Inferior parietal cortex (tissue), 1 donor: ENCODE measurements at regions not wholly inside any gene's neighbourhood (a gene's known extent, or its start where the extent isn't known, plus 50 kb on each side); places are given as distances from the start of the nearest gene placed in this dataset.
A peak's percentile ranks its signal among the peaks of the same experiment; 100 is the strongest.
"Not testable (repeated sequence)": the region's sequence is repeated elsewhere in the genome, so short reads cannot be mapped to it uniquely, and the experiment has no call there.

Experiments
- DNase-seq: peaks from one replicate; pipeline ENCODE4 v3.0.0-alpha.2; 2016; ENCODE audit errors: extremely low spot score

- DNase-seq, result no peak
Observed at GRCh38 chr15:29511663-29512062, 242.0 kb upstream of the NSMCE3 start.

DNA sequence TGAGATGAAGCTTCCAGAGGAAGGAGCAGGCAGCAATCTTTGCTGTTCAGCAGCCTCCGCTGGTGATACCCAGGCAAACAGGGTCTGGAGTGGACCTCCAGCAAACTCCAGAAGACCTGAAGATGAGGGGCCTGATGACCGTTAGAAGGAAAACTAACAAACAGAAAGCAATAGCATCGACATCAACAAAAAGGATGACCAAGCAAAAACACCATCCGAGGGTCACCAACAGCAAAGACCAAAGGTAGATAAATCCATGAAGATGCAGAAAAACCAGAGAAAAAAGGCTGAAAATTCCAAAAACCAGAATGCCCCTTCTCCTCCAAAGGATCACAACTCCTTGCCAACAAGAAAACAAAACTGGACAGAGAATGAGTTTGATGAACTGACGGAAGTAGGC, 235.9 kb upstream of the NSMCE3 start:
- DNase-seq, result not testable (repeated sequence)

DNA sequence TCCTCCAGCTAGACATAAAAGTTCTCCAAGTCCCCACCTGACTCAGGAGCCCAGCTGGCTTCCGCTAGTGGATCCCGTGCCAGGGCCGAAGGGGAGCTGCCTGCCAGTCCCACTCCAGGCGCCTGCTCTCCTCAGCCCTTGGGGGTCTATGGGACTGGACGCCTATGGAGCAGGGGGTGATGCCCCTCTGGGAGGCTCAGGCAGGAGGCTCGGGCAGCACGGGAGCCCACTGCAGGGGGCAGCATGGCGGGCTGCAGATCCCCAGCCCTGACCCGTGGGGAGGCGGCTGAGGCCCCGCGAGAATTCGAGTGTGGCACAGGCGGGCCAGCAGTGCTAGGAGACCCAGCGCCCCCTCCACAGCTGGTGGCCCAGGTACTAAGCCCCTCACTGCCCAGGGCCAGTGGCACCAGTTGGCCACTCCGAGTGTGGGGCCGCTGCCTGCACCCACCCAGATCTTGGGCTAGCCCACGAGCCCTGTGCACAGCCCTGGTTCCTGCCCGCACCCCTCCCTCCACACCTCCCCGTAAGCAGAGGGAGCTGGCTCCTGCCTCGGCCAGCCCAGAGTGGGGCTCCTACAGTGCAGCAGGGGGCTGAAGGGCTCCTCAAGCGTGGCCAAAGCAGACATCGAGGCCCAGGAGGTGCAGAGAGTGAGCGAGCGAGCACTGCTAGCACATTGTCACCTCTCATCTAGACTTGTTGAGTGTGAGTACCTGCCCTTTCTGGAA, 221.3 kb upstream of the NSMCE3 start:
- no peak for DNase-seq

DNA sequence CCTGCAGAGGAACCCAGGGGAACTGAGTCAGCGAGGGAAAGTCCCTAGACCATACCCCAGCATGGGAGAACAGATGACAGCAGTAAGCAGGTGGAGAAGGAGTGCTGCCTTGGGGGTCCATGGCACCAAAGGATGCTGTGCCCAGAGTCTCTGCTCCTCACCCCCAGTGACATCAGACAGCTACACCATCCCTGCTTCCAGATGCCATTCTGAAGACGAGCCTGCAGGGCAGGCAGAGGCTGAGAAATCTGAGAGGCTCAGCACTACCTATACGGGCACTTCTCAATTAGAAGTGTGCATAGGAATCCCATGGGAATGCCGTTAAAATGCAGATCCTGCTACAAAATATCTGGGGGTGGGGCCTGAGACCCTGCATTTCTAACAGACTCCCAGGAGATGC, 211.3 kb upstream of the NSMCE3 start:
- DNase-seq, result no peak

GRCh38 chr15:29480278-29480677, 210.7 kb upstream of the NSMCE3 start:
- DNase-seq, result no peak

DNA sequence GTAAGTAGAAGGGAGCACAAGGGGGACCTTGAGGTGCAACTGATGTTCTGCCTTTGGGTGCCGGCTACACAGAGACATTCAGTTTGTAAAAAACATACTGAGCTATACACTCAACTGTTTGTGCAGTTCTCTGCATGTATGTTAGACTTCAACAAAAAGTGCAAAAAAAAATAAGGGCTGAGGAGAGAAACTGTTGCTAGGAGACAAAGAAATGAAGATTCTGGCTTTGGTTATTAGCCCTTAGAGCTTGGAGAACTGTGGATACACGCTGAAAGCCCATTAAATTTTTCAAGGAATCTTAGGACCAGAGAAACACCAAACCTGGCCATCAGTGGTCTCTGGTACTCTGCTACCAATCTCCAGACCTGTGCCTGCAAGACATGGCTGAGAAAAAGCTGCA, 207.6 kb upstream of the NSMCE3 start:
- DNase-seq, result no peak

DNA sequence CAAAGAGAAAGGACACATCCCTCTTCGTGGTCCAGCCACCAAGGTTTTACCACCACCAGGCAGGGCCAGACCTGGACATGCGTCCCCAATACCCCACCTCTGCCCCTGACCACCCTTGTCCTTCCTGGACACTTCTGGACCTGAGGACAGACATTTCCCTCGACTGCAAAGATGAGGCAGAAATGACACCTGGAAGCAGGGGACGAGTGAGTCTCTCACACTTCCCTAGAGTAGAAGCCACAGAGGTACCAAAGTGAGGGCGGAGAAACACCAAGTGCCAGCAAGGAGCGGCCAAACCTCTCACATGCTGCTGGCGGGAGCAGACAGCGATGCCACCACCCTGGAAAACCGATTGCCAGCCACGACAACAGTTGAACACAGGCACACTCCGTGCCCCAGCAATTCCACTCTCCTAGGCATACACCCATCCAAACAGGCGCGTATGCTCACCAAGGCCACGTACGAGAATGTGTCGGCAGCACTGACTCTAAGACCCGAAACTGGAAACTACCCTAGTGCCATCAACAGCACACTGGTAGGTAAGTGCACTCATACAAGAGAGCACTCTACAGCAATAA, 207.0 kb upstream of the NSMCE3 start:
- DNase-seq, result no peak

GRCh38 chr15:29475096-29475495, 205.5 kb upstream of the NSMCE3 start:
- DNase-seq, result no peak

- no peak for DNase-seq
Observed at GRCh38 chr15:29473621-29474105, 204.0 kb upstream of the NSMCE3 start.

DNA sequence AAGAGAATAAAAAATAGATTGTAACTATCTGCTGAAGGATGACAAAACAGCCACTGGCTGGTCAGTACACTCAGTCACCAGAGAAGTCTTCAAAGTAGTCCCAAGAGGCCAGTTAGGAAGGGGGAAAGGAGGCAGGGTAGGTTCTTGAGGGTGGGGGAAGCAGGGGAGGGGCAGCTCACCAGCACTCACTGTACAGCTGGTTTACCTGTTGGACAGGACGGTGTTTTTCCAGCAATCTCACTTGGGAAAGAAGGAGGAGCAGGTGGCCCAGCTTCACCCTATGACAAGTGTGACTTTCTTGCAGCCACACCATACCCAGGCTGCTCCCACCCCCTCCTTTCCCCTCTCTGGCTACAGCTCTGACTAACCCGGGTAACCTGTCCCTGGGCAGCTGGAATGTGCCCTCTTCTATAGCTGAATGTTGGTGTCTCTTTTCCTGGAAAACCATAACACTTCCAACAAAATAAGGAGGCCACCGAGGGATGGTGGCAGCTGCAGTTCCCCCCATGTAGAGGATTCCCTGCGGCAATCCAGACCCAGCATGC, 203.4 kb upstream of the NSMCE3 start:
- no peak for DNase-seq

DNA sequence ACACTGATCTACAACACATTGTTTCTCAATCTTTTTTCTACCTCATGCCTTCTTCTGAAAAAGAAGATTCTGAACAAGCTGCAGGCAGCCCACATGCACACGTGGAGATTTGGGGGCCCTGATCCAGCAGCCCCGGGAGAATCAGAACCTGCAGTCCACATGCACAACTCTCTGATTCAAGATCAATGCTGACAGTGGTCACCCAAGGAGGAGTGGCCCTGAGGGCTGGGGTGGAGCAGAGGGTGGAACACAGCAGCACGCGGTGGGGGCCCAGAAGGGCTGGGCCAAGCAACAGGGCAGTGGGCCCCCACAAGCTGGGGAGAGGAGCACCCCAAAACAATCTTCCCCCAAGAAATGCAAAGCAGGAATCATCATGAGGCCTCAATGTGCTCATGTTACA, 202.1 kb upstream of the NSMCE3 start:
- DNase-seq, result no peak

DNA sequence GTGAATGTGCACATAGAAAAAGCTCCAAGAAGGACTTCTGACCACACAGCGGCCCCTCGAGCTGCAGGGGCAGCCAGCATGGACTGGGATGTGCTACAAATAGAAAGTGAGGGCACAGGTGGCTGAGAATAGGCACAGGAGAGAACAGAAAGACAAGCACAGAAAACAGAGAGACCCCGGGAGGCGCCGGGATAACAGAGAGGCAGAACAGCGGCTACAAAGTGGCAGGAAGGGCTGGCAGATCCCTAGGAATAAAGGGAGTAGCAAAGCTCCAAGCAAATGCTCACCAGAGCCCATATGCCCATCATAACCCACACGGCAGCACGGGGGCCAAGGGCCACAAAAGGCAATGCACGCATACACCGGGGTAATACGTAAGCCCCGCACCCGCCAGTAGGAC, 201.7 kb upstream of the NSMCE3 start:
- no peak for DNase-seq

- no peak for DNase-seq
Observed at GRCh38 chr15:29470794-29471193, 201.2 kb upstream of the NSMCE3 start.

DNA sequence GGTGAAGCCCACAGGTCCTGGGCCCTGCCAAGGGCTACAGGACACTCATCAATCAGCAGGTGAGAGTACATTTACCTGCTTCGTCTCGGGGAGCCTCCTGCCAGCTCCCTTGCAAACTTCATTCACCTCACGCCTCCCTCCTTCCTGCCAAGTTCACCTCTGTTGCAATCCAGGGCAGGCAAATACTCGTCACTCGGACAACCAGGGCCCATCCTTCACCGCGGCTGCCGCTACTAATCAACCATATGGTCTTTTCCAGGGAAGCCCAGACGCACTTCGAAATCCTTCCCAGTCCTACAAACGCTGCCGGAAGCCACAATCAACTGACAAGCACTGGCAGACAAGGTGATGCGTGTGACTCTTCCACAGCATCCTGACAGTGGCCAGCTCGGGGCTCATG, 200.7 kb upstream of the NSMCE3 start:
- DNase-seq, result no peak

GRCh38 chr15:29468899-29469298, 199.3 kb upstream of the NSMCE3 start:
- DNase-seq, result no peak

DNA sequence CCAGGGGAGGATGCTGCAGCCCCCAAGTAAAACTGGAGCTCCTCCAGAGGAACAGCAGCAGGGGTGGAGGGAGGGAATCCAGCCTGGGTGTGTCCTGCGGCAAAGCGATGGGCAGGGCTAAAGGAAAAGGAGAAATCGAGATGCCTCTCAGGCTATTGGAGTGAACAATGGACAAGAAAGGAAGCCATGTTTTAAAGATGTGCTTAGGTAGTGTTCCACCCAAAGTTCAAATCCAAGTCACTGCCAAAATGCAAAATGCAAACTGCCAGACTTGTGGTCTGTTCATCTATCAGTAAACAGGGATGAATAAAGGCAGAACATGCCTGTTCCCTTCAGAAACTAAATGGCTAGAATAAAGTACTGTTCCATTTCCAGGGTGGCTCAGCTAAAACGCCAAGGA, 197.5 kb upstream of the NSMCE3 start:
- no peak for DNase-seq

GRCh38 chr15:29466292-29466691, 196.7 kb upstream of the NSMCE3 start:
- no peak for DNase-seq

DNA sequence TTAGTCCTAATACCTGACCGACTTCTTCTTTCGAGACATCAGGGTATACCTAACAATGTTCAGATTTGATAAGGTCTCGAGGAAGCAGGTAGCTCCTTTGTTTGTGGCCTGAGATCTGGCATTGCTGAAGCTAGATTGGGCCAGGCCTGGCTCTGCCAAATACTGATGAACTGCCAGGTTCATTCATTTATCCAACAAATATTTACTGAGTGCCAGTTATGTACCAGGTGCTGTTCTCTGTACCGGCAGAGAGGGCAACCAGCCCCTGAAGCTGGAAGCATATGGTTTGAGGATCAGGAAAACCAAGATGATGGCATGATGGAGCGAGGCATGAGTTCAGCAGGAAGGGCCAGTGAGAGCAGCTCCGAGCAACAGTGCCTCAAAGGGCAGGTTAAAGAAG, 196.2 kb upstream of the NSMCE3 start:
- DNase-seq, result no peak

- DNase-seq, result no peak
Observed at GRCh38 chr15:29465196-29465595, 195.6 kb upstream of the NSMCE3 start.

GRCh38 chr15:29461877-29462276, 192.3 kb upstream of the NSMCE3 start:
- DNase-seq, result no peak

DNA sequence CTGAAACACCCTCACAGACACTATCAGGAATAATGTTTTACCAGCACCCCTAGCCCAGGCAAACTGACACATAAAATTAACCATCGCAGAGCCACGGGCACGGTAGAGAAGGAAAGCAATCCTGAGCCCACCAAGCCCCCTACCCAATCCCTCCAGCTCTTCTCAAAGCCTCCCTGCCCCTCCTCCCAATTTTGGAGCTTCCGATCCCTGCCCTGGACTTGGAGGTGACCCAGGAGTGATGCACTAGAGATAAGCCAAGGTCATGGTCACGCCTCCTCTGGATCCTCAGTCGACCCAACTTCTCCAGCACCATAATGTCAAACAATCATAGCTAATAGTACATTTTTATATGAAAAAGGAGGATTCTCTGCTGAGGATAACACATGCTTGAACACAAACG, 188.7 kb upstream of the NSMCE3 start:
- DNase-seq, result no peak

DNA sequence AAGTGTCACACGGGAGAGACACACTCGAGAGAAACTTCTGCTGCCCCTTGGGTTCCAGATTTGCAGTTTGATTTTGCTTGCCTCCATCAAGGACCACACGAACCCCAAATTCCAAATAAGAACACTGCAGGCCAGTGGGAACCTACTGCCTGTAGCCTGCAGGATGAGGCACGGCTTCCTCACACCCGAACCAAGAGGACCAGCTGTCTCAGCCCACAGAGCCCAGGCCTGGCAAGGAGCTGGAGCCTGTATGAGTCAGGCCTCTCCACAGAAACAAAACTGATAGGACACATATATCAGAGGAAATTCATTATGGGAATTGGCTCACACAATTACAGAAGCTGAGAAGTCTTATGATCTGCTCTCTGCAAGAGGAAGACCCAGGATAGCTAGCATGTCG, 188.1 kb upstream of the NSMCE3 start:
- DNase-seq, result peak; percentile 32

DNA sequence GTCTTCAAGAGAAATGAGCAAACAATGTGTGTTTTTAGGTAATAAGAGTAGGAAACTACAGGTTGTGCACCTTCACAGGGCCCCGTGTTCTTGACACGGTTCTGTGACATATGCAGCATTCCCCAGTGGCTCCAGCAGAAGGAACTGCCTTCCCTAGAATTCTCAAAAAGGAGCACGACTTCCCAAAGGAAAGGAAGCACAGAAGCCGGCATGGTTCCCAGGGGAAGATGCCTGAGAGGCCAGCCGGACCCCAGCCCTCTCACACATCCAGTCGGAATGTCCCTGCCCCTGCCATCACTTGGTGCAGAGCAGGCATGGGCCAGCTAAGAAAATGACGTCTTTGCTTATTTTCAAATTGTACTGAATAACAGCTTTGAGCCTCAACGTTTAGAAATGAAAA, 187.3 kb upstream of the NSMCE3 start:
- DNase-seq, result no peak
